H1 (cell line): ENCODE measurements at regions not wholly inside any gene's neighbourhood (a gene's known extent, or its start where the extent isn't known, plus 50 kb on each side); places are given as distances from the start of the nearest gene placed in this dataset.

ENCODE experiments used
- CTCF ChIA-PET: fragments of 300-600 bp; sonication (Branson Sonifier 250); formaldehyde crosslinking; loops from one replicate; lab custom pipeline; 2021; ENCODE audit not compliant: partially characterized antibody; lab: Charles Lee
- POLR2A ChIA-PET: fragments of 300-600 bp; sonication (Branson Sonifier 250); formaldehyde crosslinking; loops from one replicate; lab custom pipeline; 2021; ENCODE audit warnings: inconsistent platforms; ENCODE audit not compliant: partially characterized antibody; lab: Charles Lee
- DNase-seq, 2 experiments: peaks; one replicate each; pipeline versions ENCODE4 v3.0.0 to v3.0.0-alpha.2; 2010 to 2022; ENCODE audit warnings: low spot score in 2 of 2, low read depth in 1 of 2, mixed read lengths in 1 of 2
- FAIRE-seq: peaks from 2 replicates; lab custom pipeline; 2011; peaks lifted over from hg19 to GRCh38; lab: Jason Lieb, UNC
- H2AFZ ChIP-seq: 2 replicates; pipeline ENCODE4 v1.8.1; 2012; ENCODE audit warnings: low read length, inconsistent platforms
- H2AK5ac ChIP-seq: 2 replicates; pipeline ENCODE4 v1.6.1; 2013; ENCODE audit warnings: low read depth, low read length
- H2BK120ac ChIP-seq: replicated peaks from 2 replicates; pipeline ENCODE3; 2013; ENCODE audit warnings: low read depth, low read length, inconsistent platforms
- H2BK12ac ChIP-seq: 2 replicates; pipeline ENCODE4 v1.6.1; 2013; ENCODE audit warnings: low read depth, low read length
- H2BK15ac ChIP-seq: 2 replicates; pipeline ENCODE4 v1.6.1; 2013; ENCODE audit warnings: low read length
- H2BK20ac ChIP-seq: 2 replicates; pipeline ENCODE4 v1.6.1; 2013; ENCODE audit warnings: low read length
- H2BK5ac ChIP-seq: 2 replicates; pipeline ENCODE4 v1.6.1; 2013; ENCODE audit warnings: low read depth, low read length
- H3K14ac ChIP-seq: 2 replicates; pipeline ENCODE4 v1.6.1; 2013; ENCODE audit warnings: inconsistent platforms; ENCODE audit not compliant: insufficient read length
- H3K18ac ChIP-seq: 2 replicates; pipeline ENCODE4 v1.6.1; 2013; ENCODE audit warnings: low read length; ENCODE audit errors: extremely low read depth
- H3K23ac ChIP-seq: 2 replicates; pipeline ENCODE4 v1.6.1; 2013; ENCODE audit warnings: inconsistent platforms; ENCODE audit not compliant: insufficient read length
- H3K23me2 ChIP-seq: 2 replicates; pipeline ENCODE4 v1.6.1; 2013; ENCODE audit warnings: low read depth, low read length
- H3K27ac ChIP-seq: 2 replicates; pipeline ENCODE4 v1.6.1; 2011; ENCODE audit warnings: low read depth, low read length, inconsistent platforms
- H3K27me3 ChIP-seq, 4 experiments: replicated peaks in 1 of 4; 1 replicate in 1 of 4; 2 replicates in 3 of 4; pipeline versions ENCODE4 v1.6.1 to v1.8.1; 2011 to 2013; ENCODE audit warnings: low read length in 3 of 4, mild to moderate bottlenecking in 3 of 4, inconsistent platforms in 2 of 4, mixed read lengths in 2 of 4, moderate library complexity in 1 of 4; ENCODE audit not compliant: control insufficient read depth in 3 of 4, insufficient read depth in 3 of 4; ENCODE audit errors: extremely low read depth in 1 of 4
- H3K36me3 ChIP-seq, 4 experiments: 2 replicates each; pipeline versions ENCODE4 v1.6.1 to v1.8.1; 2011 to 2013; ENCODE audit warnings: mild to moderate bottlenecking in 4 of 4, low read length in 3 of 4, moderate library complexity in 2 of 4, control low read depth in 1 of 4, inconsistent platforms in 1 of 4; ENCODE audit not compliant: insufficient read depth in 4 of 4, control insufficient read depth in 2 of 4
- H3K4ac ChIP-seq: replicated peaks from 2 replicates; pipeline ENCODE3; 2013; ENCODE audit warnings: low read length, low read depth, mixed read lengths, inconsistent platforms; ENCODE audit not compliant: insufficient read length
- H3K4me1 ChIP-seq, 4 experiments: replicated peaks in 1 of 4; 1 replicate in 1 of 4; 2 replicates in 3 of 4; pipeline versions ENCODE4 v1.6.1 to v1.8.1; 2011 to 2013; ENCODE audit warnings: low read length in 3 of 4, inconsistent platforms in 2 of 4, mixed read lengths in 1 of 4; ENCODE audit not compliant: insufficient read depth in 4 of 4, control insufficient read depth in 3 of 4
- H3K4me2 ChIP-seq, 2 experiments: 2 replicates each; pipeline versions ENCODE4 v1.6.1 to v1.8.1; 2011 to 2013; ENCODE audit warnings: low read depth in 2 of 2, low read length in 2 of 2, control low read depth in 1 of 2, inconsistent platforms in 1 of 2, mild to moderate bottlenecking in 1 of 2; ENCODE audit not compliant: insufficient read depth in 1 of 2
- H3K4me3 ChIP-seq, 4 experiments: fragments of 200-600, 300-600 bp in 1 of 4; sonication (generic), shearing (Covaris generic), sonication (Bioruptor Twin) in 1 of 4; 2 replicates each; pipeline versions ENCODE4 v1.5.1 to v1.8.1; 2011 to 2016; ENCODE audit warnings: low read length in 4 of 4, low read depth in 3 of 4, control low read depth in 2 of 4, inconsistent platforms in 2 of 4, mild to moderate bottlenecking in 2 of 4, mixed read lengths in 1 of 4, moderate library complexity in 1 of 4; ENCODE audit not compliant: insufficient read depth in 2 of 4; ENCODE audit errors: extremely low read depth in 1 of 4
- H3K56ac ChIP-seq: replicated peaks from 2 replicates; pipeline ENCODE3; 2013; ENCODE audit warnings: low read depth, mild to moderate bottlenecking, mixed read lengths, low read length, inconsistent platforms; ENCODE audit not compliant: insufficient read length
- H3K79me1 ChIP-seq: 2 replicates; pipeline ENCODE4 v1.6.1; 2013; ENCODE audit warnings: low read depth, low read length, control low read depth
- H3K79me2 ChIP-seq, 2 experiments: 2 replicates each; pipeline versions ENCODE4 v1.6.1 to v1.8.1; 2012 to 2013; ENCODE audit warnings: low read length in 2 of 2, mild to moderate bottlenecking in 2 of 2, inconsistent platforms in 1 of 2; ENCODE audit not compliant: insufficient read depth in 2 of 2, control insufficient read depth in 1 of 2
- H3K9ac ChIP-seq, 4 experiments: replicated peaks in 1 of 4; 1 replicate in 1 of 4; 2 replicates in 3 of 4; pipeline versions ENCODE4 v1.6.1 to v1.8.1; 2011 to 2013; ENCODE audit warnings: low read depth in 3 of 4, low read length in 3 of 4, control low read depth in 2 of 4, mild to moderate bottlenecking in 2 of 4, moderate library complexity in 2 of 4, inconsistent platforms in 1 of 4; ENCODE audit errors: extremely low read depth in 1 of 4
- H3K9me3 ChIP-seq, 2 experiments: 2 replicates each; pipeline versions ENCODE4 v1.6.1 to v1.8.1; 2012 to 2013; ENCODE audit warnings: mild to moderate bottlenecking in 2 of 2, moderate library complexity in 2 of 2, control low read depth in 1 of 2, inconsistent platforms in 1 of 2, low read depth in 1 of 2, low read length in 1 of 2, mixed read lengths in 1 of 2; ENCODE audit not compliant: insufficient read depth in 2 of 2
- H4K20me1 ChIP-seq, 2 experiments: replicated peaks in 1 of 2; 2 replicates each; pipeline versions ENCODE3 to v1.8.1; 2011 to 2013; ENCODE audit warnings: inconsistent platforms in 2 of 2, low read length in 2 of 2, mild to moderate bottlenecking in 1 of 2; ENCODE audit not compliant: insufficient read depth in 2 of 2, control insufficient read depth in 1 of 2
- H4K5ac ChIP-seq: 2 replicates; pipeline ENCODE4 v1.6.1; 2013; ENCODE audit warnings: low read length, low read depth, mixed read lengths, inconsistent platforms; ENCODE audit not compliant: insufficient read length
- H4K8ac ChIP-seq: 2 replicates; pipeline ENCODE4 v1.8.0; 2013; ENCODE audit warnings: mild to moderate bottlenecking, moderate library complexity, low read length, inconsistent platforms; ENCODE audit not compliant: insufficient read depth; ENCODE audit errors: extremely low read depth
- H4K91ac ChIP-seq: replicated peaks from 2 replicates; pipeline ENCODE3; 2013; ENCODE audit warnings: low read length, mixed read lengths, inconsistent platforms; ENCODE audit not compliant: insufficient read length
- BCL11A ChIP-seq, 2 experiments: IDR thresholded peaks; one replicate each; pipeline ENCODE4 v1.6.1; 2011; ENCODE audit warnings: low read depth in 2 of 2, low read length in 2 of 2, mild to moderate bottlenecking in 2 of 2
- CEBPB ChIP-seq: IDR thresholded peaks from 2 replicates; pipeline ENCODE4 v1.6.1; 2012; ENCODE audit warnings: low read depth, low read length
- CHD1 ChIP-seq: IDR thresholded peaks from 2 replicates; pipeline ENCODE4 v1.6.1; 2012; ENCODE audit warnings: low read depth, low read length, improper control_type of control experiment
- CREB1 ChIP-seq: IDR thresholded peaks from 2 replicates; pipeline ENCODE4 v1.6.1; 2012; ENCODE audit warnings: inconsistent platforms
- GTF2F1 ChIP-seq: IDR thresholded peaks from 2 replicates; pipeline ENCODE4 v1.6.1; 2012; ENCODE audit warnings: low read depth, low read length, improper control_type of control experiment, borderline replicate concordance
- HDAC6 ChIP-seq: IDR thresholded peaks from one replicate; pipeline ENCODE4 v1.7.1; 2012; ENCODE audit warnings: low read depth, mild to moderate bottlenecking, inconsistent platforms, low read length, moderate library complexity
- KDM1A ChIP-seq: fragments of 200-600, 300-600 bp; sonication (generic); IDR thresholded peaks from 2 replicates; pipeline ENCODE4 v1.7.1; 2016; ENCODE audit warnings: mild to moderate bottlenecking, low read length, borderline replicate concordance
- KDM4A ChIP-seq: IDR thresholded peaks from one replicate; pipeline ENCODE4 v1.7.1; 2012; ENCODE audit warnings: low read depth, mild to moderate bottlenecking, moderate library complexity, low read length, inconsistent platforms; ENCODE audit not compliant: severe bottlenecking
- MAFK ChIP-seq: IDR thresholded peaks from 2 replicates; pipeline ENCODE4 v1.6.1; 2012; ENCODE audit warnings: low read depth, mild to moderate bottlenecking, improper control_type of control experiment, low read length
- NRF1 ChIP-seq: IDR thresholded peaks from 2 replicates; pipeline ENCODE4 v1.6.1; 2011; ENCODE audit warnings: mild to moderate bottlenecking, low read depth, low read length, improper control_type of control experiment
- RFX5 ChIP-seq: IDR thresholded peaks from 2 replicates; pipeline ENCODE4 v1.6.1; 2011; ENCODE audit warnings: low read depth, low read length, improper control_type of control experiment, borderline replicate concordance
- SP1 ChIP-seq: IDR thresholded peaks from 2 replicates; pipeline ENCODE4 v1.6.1; 2011; ENCODE audit warnings: low read depth, low read length
- SP2 ChIP-seq: IDR thresholded peaks from 2 replicates; pipeline ENCODE4 v1.6.1; 2012; ENCODE audit warnings: mild to moderate bottlenecking, low read length, inconsistent platforms
- TCF12 ChIP-seq: IDR thresholded peaks from 2 replicates; pipeline ENCODE4 v1.6.1; 2011; ENCODE audit warnings: low read depth, mild to moderate bottlenecking, low read length
- USF2 ChIP-seq: IDR thresholded peaks from 2 replicates; pipeline ENCODE4 v1.6.1; 2011; ENCODE audit warnings: low read length, improper control_type of control experiment
- WGBS, 2 experiments: shearing (Covaris generic) in 1 of 2; methylation state at CpG; one replicate each; pipeline versions ENCODE4 v1.1.6 to v1.1.7; 2013 to 2015; ENCODE audit warnings: low lambda C conversion rate in 2 of 2, mixed read lengths in 2 of 2, inconsistent platforms in 1 of 2, low coverage in 1 of 2, missing lambda C conversion rate in 1 of 2; ENCODE audit not compliant: insufficient replicate concordance in 2 of 2, insufficient coverage in 1 of 2, insufficient read length in 1 of 2; ENCODE audit errors: extremely low coverage in 1 of 2, missing lambda C conversion rate in 1 of 2; 5-methylcytosine and 5-hydroxymethylcytosine counted together

- Histone ChIP-seq H3K9me3 (no peaks in the 10 kb centered on the region), H3K36me3 (no peaks in the 10 kb centered on the region), H3K4me3 (no peak overlapping the region), H3K18ac (no peak overlapping the region), H3K4ac (no peak overlapping the region), H3K4me1 (peaks cover 0 to 5% (median 0%) of the 10 kb centered on the region in 4 experiments; a peak in 1 of 7 replicates), H2BK15ac (no peak overlapping the region), H3K4me2 (no peak overlapping the region), H4K5ac (no peak overlapping the region), H3K27ac (no peak overlapping the region), H2AFZ (no peak overlapping the region), H2BK20ac (no peak overlapping the region), H3K27me3 (no peaks in the 10 kb centered on the region), H2BK120ac (no peak overlapping the region), H3K79me1 (no peaks in the 10 kb centered on the region), H4K20me1 (no peaks in the 10 kb centered on the region), H3K56ac (no peak overlapping the region), H3K14ac (no peak overlapping the region), H4K8ac (no peak overlapping the region; the same call in 1 of the 2 replicates), H3K9ac (no peak overlapping the region), H2BK5ac (no peak overlapping the region), H2AK5ac (no peak overlapping the region), H3K23ac (no peak overlapping the region), H2BK12ac (no peak overlapping the region), H3K79me2 (no peaks in the 10 kb centered on the region), H4K91ac (no peak overlapping the region), H3K23me2 (no peaks in the 10 kb centered on the region)
- TF ChIP-seq KDM4A (no peak), NRF1 (no peak), GTF2F1 (no peak), SP1 (no peak), SP2 (no peak), TCF12 (no peak), RFX5 (no peak), KDM1A (no peak), CHD1 (no peak), CREB1 (no peak), USF2 (no peak), CEBPB (no peak), MAFK (no peak), BCL11A (IDR thresholded peaks at IDR 0.05; ENCODE audit: low read depth in 2 of 2, low read length in 2 of 2) (no peak), HDAC6 (no peak)
- WGBS, 2 experiments = 90% methylated on average over 15 of the region's 21 CpGs; no CpG with 5 or more reads in 1 of the 2 experiments
- no peak for DNase-seq
- CTCF ChIA-PET = no interaction called here
- POLR2A ChIA-PET = no interaction called here
- FAIRE-seq = no peak
Measured at GRCh38 chr18:78782951-78783563, 196.6 kb upstream of the SALL3 start.
